ENCODE measurements at regions not wholly inside any gene's neighbourhood (a gene's known extent, or its start where the extent isn't known, plus 50 kb on each side); places are given as distances from the start of the nearest gene placed in this dataset.

DNA sequence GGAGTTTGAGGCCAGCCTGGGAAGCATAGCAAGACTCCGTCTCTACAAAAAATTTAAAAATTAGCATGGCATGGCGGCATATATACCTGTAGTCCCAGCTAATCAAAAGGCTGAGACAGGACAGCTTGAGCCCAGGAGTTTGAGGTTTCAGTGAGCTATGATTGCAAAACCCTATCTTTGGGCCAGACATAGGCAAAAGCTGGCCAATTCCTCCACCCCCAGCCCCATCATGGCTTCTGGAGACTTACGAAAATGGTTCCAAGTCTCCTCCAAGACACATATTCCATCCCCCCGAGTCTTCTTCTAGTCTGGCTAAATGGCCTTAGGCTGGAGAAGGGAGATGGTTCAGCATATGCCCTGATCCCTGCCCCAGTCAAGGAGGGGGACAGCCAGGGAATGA is 172.8 kb upstream of the HAAO start:
- DNase-seq: no peak
- Histone ChIP-seq H3K9me3 (replicated peaks) (no peaks in the 10 kb centered on the region), H3K27me3 (peaks cover 9% of the 10 kb centered on the region; the same call in 1 of the 2 replicates), H3K36me3 (no peaks in the 10 kb centered on the region), H3K4me3 (no peak overlapping the region), H3K4me1 (peaks cover 36% of the 10 kb centered on the region), H3K27ac (no peak overlapping the region)

GRCh38 chr2:42964439-42965083 is 172.2 kb upstream of the HAAO start:
- no peak overlapping the region for H3K27ac ChIP-seq
- peaks cover 9% of the 10 kb centered on the region; the same call in 1 of the 2 replicates for H3K27me3 ChIP-seq
- H3K9me3 ChIP-seq (replicated peaks): no peaks in the 10 kb centered on the region
- no peak overlapping the region for H3K4me3 ChIP-seq
- H3K4me1 ChIP-seq: peaks cover 36% of the 10 kb centered on the region
- H3K36me3 ChIP-seq: no peaks in the 10 kb centered on the region
- DNase-seq: peak; percentile 92 to 93

DNA sequence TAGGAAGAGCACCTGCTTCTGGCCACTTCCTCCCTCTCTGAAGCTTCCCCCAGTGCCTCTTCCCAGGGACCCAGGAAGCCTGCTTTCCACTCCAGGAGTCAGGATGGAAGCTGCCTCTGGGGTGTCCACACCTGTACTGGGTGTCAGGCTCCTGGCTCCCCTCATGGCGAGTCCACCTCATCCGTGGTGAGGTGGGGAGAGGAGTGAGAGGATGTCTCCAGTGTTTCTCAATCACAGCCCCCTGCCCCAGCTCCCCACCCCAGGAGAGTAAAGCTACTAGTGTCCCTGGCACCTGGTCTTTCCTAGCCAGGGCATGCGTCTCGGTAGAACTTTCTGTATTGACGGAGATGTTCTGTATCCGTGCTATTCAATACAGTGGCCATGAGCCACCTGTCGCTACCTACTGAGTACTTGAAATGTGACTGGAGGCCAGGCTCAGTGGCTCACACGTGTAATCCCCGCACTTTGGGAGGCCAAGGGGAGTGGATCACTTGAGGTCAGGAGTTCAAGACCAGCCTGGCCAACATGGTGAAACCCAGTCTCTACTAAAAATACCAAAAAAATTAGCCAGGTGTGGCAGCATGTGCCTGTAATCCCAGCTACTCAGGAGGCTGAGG is 171.2 kb upstream of the HAAO start:
- no peaks in the 10 kb centered on the region for H3K9me3 ChIP-seq (replicated peaks)
- peaks cover 9% of the 10 kb centered on the region; the same call in 1 of the 2 replicates for H3K27me3 ChIP-seq
- peaks cover 36% of the 10 kb centered on the region for H3K4me1 ChIP-seq
- H3K36me3 ChIP-seq: no peaks in the 10 kb centered on the region
- no peak overlapping the region for H3K4me3 ChIP-seq
- DNase-seq: no peak
- no peak overlapping the region for H3K27ac ChIP-seq

- no peak overlapping the region for H3K27ac ChIP-seq
- no peaks in the 10 kb centered on the region for H3K36me3 ChIP-seq
- H3K4me1 ChIP-seq: peaks cover 28% of the 10 kb centered on the region
- H3K27me3 ChIP-seq: peaks cover 9% of the 10 kb centered on the region; the same call in 1 of the 2 replicates
- no peak overlapping the region for H3K4me3 ChIP-seq
- H3K9me3 ChIP-seq (replicated peaks): no peaks in the 10 kb centered on the region
- no peak for DNase-seq
Measured at GRCh38 chr2:42962508-42962953, 170.1 kb upstream of the HAAO start.

DNA sequence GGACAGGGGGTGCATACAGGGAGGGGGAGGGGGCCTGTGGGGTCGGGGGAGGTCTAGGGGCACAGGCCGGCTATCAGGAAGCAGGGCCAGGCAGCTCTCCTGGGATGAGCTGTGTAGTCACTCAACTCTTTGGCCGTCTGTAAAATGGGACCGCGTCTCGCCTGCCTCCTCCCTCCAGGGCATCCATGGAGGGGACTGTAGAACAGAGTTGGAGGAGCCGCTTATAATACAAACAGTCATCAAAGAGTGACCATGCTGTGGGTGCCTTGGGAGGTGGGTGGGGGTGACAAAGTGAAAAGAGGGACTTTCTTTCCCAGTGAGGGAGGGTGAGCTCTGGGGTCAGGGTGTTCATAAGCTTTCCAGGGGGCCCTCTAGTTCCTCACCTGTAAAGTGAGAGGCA is 169.6 kb upstream of the HAAO start:
- Histone ChIP-seq H3K27me3 (peaks cover 9% of the 10 kb centered on the region; the same call in 1 of the 2 replicates), H3K4me3 (no peak overlapping the region), H3K27ac (no peak overlapping the region), H3K4me1 (peaks cover 25% of the 10 kb centered on the region), H3K36me3 (no peaks in the 10 kb centered on the region), H3K9me3 (replicated peaks) (no peaks in the 10 kb centered on the region)
- DNase-seq: no peak

DNA sequence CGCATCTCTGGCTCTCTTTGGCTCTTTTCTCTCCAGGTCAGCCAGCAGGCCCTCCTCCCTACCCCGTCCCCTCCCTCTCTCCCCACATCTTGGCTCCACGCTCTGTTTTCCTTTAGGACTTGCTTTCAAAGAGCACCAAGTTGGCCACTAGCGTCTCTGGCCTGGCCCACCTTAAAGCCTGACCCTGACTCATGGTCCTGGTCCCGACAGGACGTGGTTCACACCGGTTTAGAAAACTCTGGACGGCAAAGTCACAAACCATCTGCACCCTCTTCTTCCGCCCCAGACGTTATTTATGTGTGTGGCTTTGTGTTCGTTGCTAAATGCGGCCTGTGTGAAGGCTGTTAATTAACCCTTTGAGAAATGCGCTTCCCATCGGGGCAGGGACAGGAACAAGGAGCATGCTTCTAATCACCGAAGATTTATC is 169.0 kb upstream of the HAAO start:
- Histone ChIP-seq H3K4me3 (no peak overlapping the region), H3K27ac (no peak overlapping the region), H3K9me3 (replicated peaks) (no peaks in the 10 kb centered on the region), H3K4me1 (peaks cover 25% of the 10 kb centered on the region), H3K36me3 (no peaks in the 10 kb centered on the region), H3K27me3 (peaks cover 9% of the 10 kb centered on the region; the same call in 1 of the 2 replicates)
- no peak for DNase-seq

DNA sequence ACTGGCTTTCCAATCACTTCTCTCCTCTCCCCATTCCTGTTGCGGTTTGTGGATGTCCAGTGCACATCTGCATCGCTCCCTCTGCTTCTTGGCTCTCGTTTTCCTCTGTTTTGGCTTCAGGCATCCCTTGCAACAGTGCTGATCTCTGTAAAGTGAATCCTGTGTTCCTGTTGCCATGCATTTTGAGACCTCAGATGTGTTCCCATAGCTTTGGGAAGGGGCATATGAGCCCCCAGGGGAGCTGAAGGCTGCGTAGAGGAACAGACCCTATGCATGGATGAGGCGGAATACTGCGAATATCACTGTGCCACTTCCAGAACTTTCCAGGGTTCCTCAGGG is 168.4 kb upstream of the HAAO start:
- no peak for DNase-seq
- Histone ChIP-seq H3K27ac (no peak overlapping the region), H3K27me3 (peaks cover 9% of the 10 kb centered on the region; the same call in 1 of the 2 replicates), H3K4me1 (peaks cover 25% of the 10 kb centered on the region), H3K9me3 (replicated peaks) (no peaks in the 10 kb centered on the region), H3K4me3 (no peak overlapping the region), H3K36me3 (no peaks in the 10 kb centered on the region)

DNA sequence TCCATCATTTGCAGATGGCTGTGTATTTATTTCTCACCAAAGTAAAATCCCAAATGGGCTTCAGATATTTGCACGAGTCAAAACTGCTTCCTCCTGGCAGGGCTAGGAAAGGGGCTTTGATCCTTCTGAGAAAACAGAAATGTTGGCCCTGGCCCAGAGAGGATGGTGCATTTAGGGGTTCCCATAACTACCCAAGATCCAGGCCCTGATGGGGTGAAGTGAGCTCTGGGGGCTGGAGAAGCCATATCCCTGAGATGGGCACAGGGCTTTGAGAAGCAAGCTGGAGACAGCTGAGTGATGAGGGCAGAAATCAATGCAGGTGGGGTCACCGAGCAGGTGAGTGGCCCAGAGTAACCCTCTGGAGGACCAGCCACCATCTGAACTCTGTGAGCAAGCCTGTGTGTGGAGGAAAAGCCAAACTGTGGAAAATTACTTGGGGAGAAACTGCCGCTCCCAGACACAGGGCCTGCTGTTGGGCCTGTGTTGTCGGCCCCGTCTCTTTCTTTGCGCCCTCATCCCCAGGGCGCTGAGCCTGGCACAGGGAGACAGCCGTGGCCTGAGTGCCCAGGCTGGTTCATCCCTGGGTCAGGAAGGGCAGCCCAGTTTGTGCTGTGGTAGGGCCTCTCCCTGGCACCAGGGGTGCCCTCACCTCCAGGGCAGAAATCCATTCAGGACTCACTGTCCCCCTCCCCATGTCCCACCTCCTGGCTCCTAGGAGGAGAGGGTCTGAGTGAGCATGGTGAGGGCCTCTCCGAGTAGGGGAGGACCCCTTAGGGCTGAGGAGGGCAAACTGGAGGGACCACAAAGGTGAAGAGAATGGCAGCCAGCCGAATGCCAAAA is 167.8 kb upstream of the HAAO start:
- Histone ChIP-seq H3K4me1 (peaks cover 25% of the 10 kb centered on the region), H3K9me3 (replicated peaks) (no peaks in the 10 kb centered on the region), H3K27ac (no peak overlapping the region)

DNA sequence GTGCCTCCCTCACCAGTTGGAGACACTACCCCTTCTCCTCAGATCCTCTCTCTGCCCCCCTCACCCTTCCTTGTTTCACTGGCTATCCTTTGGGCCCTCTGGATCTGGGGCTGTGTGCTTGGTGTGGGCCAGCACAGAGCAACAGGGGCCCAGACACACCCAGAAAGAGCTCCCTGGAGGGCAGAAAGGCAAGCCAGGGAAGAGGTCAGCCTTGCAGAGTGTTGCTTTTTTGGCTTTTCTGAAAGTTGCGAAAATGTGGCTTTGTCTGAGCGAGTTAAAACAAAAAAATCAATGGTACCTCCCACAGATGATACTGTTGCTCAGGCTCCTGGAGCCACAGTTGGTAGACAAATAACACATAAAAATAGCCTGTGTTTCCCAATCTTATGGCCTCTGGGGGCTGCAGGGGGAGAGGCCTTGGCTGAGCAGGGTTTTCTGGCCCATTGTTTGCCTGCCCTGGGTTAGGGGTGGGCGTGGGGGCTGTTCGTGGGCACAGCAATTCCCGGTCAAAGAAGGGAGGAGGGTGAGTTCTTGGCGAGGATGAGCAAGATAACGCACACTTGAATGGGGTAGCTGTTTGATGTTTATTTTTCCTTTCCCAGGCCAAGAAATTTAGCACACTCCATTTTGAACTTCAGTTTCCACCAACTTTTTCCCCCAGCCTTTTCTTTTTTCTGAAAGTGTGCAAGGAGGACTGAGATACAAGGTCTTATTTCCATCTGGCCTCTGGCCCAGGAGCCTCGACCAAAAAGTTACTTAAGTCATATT is 167.0 kb upstream of the HAAO start:
- DNase-seq: no peak
- H3K27ac ChIP-seq: no peak overlapping the region

More for the DNA sequence above, 167.8 kb upstream of the HAAO start:
- no peak for DNase-seq
- H3K27me3 ChIP-seq: peaks cover 9% of the 10 kb centered on the region; the same call in 1 of the 2 replicates
- H3K36me3 ChIP-seq: no peaks in the 10 kb centered on the region
- no peak overlapping the region for H3K4me3 ChIP-seq

GRCh38 chr2:42958741-42959233 is 166.4 kb upstream of the HAAO start:
- no peaks in the 10 kb centered on the region for H3K36me3 ChIP-seq
- H3K27me3 ChIP-seq: peaks cover 9% of the 10 kb centered on the region; the same call in 1 of the 2 replicates
- no peak overlapping the region for H3K27ac ChIP-seq
- peaks cover 21% of the 10 kb centered on the region for H3K4me1 ChIP-seq
- no peak overlapping the region for H3K4me3 ChIP-seq
- no peak for DNase-seq
- no peaks in the 10 kb centered on the region for H3K9me3 ChIP-seq (replicated peaks)

More for the DNA sequence above, 167.0 kb upstream of the HAAO start:
- H3K9me3 ChIP-seq (replicated peaks): no peaks in the 10 kb centered on the region
- H3K36me3 ChIP-seq: no peaks in the 10 kb centered on the region
- H3K4me3 ChIP-seq: no peak overlapping the region
- peaks cover 23% of the 10 kb centered on the region for H3K4me1 ChIP-seq
- peaks cover 9% of the 10 kb centered on the region; the same call in 1 of the 2 replicates for H3K27me3 ChIP-seq

DNA sequence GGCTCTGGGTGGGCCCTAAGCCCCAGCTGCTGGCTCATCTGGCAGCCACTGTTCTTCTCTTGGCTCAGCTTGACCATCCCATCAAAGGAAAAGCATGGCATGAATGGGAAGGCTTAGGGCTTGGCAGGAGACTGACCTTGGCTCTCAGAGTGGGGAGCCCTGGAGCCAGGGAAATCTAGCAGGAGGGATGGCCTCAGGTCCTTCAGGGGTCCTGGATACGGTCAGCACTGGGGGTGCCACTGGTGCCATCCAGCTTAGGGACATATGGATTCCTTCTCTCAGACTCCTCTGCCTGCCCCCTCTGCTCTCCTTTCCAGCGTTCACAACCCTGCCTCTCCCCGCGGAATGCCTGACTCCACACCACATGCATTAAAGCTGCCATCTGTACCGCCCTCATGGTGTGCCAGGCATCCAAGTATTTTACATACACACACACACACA is 165.5 kb upstream of the HAAO start:
- no peak overlapping the region for H3K27ac ChIP-seq

DNA sequence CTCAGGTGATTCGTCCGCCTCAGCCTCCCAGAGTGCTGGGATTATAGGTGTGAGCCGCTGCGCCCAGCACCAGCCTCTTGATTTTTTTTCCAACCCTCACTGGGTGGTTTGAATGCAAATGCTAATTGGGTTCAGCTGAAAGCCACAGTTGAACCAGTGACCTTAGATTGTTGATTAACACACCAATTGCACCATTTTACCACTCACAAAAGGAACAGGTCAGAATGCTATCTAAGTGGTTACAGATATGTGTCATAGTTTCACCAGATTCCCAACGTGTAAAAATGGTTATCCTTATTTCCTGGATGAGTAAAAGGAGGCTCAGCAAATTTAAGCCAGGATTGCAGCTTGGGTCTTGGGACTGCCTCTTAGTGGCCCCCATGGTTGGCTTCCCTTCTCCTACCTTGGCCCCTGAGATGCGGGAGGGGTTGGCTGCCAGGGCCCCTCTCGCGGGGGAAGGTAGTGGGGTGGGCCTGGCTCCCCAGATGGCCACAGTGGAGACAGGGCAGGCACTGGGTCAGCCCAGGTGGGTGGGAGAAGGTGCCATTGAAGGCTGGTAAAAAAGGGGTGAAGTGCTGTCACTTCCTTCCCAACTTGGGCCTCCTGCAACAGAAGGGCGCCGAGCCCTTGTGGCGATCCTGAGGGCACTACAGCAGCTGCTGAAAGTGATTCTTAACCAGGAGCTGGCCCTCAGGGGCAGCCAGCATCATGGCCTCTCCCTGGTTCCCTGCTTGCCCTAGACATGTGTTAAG is 164.9 kb upstream of the HAAO start:
- Histone ChIP-seq H3K9me3 (replicated peaks) (no peaks in the 10 kb centered on the region), H3K27me3 (peaks cover 5% of the 10 kb centered on the region; the same call in 1 of the 2 replicates), H3K36me3 (no peaks in the 10 kb centered on the region), H3K27ac (no peak overlapping the region), H3K4me3 (no peak overlapping the region), H3K4me1 (peaks cover 9% of the 10 kb centered on the region)
- DNase-seq: no peak

More for the DNA sequence above, 165.5 kb upstream of the HAAO start:
- no peak for DNase-seq
- Histone ChIP-seq H3K36me3 (no peaks in the 10 kb centered on the region), H3K9me3 (replicated peaks) (no peaks in the 10 kb centered on the region), H3K4me1 (peaks cover 15% of the 10 kb centered on the region), H3K4me3 (no peak overlapping the region), H3K27me3 (peaks cover 9% of the 10 kb centered on the region; the same call in 1 of the 2 replicates)

DNA sequence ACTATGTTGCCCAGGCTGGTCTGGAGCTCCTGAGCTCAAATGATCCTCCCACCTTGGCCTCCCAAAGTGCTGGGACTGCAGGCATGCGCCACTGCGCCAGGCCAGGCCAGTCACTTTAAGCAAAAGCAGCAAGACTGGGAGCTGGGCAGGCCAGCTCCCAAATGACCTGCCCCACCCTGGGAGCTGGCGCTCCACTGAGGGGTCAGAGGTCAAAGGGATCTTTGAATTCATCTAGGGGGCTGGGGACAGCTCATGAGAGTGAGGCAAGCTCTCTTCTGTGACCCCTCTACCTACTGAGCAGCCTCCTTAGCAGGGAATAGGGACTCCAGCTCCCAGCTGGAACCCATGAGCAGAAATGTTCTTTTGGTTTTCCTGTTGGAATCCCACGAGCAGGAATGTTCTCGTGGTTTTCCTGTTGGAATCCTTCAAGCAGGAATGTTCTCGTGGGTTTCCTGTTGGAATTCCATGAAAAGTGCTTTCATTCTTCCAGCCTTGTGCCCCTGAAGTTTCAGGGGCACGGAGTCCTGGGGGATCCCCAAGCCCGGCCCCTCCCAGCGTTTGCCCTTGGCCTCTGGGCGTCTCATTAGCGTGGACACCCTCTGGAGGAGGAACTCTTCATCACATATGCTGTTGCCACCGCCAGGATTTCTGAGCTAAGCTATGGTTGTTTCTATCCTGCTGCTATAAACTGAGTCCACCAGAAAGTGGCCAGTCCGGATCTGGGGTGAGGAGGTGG is 162.0 kb upstream of the HAAO start:
- no peak for DNase-seq
- H3K4me1 ChIP-seq: peaks cover 6% of the 10 kb centered on the region; the same call in 1 of the 2 replicates
- H3K27ac ChIP-seq: no peak overlapping the region
- no peak overlapping the region for H3K4me3 ChIP-seq
- H3K36me3 ChIP-seq: no peaks in the 10 kb centered on the region
- H3K27me3 ChIP-seq: no peaks in the 10 kb centered on the region
- H3K9me3 ChIP-seq (replicated peaks): no peaks in the 10 kb centered on the region

Measured in SJCRH30 (cell line).